ENCODE measurements at regions not wholly inside any gene's neighbourhood (a gene's known extent, or its start where the extent isn't known, plus 50 kb on each side); places are given as distances from the start of the nearest gene placed in this dataset.
A peak's percentile ranks its signal among the peaks of the same experiment; 100 is the strongest.

DNA sequence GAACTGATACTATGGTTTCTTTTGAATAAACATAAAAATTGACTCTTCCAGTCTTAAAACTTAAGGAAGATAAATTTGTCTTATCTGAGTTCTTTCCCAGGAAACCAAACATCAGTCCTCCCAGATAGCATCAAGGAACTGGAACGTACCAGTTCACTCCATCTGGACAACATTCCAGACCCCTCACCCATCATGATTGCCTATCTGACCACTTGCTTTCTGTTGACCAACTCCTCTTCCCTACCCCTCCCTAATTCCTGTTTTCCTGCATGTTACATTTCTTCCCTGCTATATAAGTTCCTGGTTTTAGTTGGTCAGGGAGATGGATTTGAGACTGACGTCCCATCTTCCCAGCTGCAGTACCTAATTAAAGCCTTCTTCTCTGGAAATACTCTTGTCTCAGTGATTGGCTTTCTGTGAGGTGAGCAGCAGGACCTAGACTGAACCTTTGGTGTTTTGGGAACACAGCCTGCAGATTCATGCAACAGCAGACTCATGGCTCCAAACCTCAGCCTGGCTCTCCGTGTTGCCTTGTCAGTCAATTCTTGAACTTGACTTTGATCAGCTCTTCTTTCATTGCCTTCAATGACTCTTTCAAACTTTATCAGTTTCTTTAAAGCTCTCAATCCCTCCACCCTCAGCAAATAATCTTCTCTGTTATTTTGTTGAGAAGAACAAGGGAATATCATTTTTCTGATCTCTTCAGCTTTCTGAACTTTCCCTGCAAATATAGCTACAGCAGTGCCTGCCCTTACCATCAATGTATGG lies 123.6 kb downstream of the RPL22L1 start:
- Mint-ChIP-seq H3K27me3 (ENCODE audit: insufficient read depth) (no peaks in the 10 kb centered on the region), H3K4me1 (ENCODE audit: low read depth) (peaks cover 97% of the 10 kb centered on the region), H3K4me3 (no peak overlapping the region), H3K27ac (peak overlapping the region; percentile 76), H3K36me3 (ENCODE audit: low read depth) (peaks cover 18% of the 10 kb centered on the region), H3K9me3 (no peaks in the 10 kb centered on the region)
- no peak for DNase-seq
- TF ChIP-seq, protein P1, sequence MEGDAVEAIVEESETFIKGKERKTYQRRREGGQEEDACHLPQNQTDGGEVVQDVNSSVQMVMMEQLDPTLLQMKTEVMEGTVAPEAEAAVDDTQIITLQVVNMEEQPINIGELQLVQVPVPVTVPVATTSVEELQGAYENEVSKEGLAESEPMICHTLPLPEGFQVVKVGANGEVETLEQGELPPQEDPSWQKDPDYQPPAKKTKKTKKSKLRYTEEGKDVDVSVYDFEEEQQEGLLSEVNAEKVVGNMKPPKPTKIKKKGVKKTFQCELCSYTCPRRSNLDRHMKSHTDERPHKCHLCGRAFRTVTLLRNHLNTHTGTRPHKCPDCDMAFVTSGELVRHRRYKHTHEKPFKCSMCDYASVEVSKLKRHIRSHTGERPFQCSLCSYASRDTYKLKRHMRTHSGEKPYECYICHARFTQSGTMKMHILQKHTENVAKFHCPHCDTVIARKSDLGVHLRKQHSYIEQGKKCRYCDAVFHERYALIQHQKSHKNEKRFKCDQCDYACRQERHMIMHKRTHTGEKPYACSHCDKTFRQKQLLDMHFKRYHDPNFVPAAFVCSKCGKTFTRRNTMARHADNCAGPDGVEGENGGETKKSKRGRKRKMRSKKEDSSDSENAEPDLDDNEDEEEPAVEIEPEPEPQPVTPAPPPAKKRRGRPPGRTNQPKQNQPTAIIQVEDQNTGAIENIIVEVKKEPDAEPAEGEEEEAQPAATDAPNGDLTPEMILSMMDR (IDR thresholded peaks at IDR 0.05): no peak

DNA sequence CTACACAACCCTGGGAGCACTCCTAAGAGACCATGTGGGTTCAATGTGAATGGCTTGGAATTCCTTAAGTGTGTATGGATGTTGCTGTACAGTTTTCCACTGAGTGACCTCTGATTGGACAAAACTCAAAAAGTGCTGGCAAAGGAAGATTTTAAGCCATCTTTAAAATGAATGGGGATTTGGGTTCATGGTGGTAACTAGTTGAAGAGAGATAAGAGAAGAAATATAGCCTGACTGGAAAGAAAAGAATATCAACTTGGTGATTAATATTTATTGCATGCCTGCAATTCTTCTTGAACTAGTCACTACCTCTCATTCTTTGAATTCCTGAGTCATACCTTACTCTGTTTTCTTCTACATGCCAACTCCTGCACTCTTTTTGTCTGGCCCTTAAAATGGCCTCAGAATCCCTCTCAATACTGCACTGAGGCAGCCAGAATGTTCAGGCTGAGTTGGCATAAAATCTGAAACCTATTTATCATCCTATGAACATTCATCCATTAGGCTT lies 124.7 kb downstream of the RPL22L1 start:
- peak overlapping the region; percentile 76 for H3K27ac Mint-ChIP-seq
- no peaks in the 10 kb centered on the region for H3K9me3 Mint-ChIP-seq
- no peak overlapping the region for H3K4me3 Mint-ChIP-seq
- peak; percentile 61 for DNase-seq
- H3K27me3 Mint-ChIP-seq (ENCODE audit: insufficient read depth): no peaks in the 10 kb centered on the region
- H3K4me1 Mint-ChIP-seq (ENCODE audit: low read depth): peaks cover 97% of the 10 kb centered on the region
- H3K36me3 Mint-ChIP-seq (ENCODE audit: low read depth): peaks cover 18% of the 10 kb centered on the region
- TF ChIP-seq, protein P1 (IDR thresholded peaks at IDR 0.05): no peak

DNA sequence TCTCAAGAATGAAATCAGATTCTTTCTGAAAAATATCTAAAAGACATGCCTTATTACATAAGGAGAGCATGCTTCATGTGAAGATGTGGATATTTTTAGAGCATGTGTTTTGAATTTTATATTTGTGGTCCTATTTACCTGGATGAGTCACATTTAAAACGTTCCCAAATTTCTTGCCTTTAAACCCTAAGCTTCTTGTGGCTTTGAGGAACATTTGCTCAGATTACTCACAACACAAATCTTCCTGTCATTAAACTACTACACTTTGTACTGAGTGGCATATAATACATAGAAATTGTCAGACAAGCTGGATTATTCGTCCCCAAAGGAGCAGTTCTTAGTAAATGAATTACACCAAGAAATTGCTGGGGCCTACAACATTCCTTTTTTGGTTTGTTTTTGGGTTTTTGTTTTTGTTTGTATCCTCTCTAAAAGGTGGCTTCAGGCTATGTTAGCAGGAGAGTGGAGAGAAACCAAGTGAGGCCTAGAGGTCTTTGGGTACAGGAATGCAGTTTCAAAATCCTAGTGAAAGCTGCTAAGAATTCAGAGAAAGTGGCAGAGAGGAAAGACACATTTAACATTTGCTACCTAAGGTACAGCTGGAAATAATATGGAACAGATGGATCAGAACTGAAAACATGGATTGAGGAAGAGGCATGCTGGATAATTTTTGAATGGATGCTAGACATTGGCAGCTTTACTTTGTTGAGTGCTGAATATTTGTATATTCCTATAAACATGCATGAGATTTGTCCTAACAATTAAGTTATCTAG lies 128.1 kb downstream of the RPL22L1 start:
- Mint-ChIP-seq H3K27ac (peak overlapping the region; percentile 96), H3K4me1 (ENCODE audit: low read depth) (peaks cover 91% of the 10 kb centered on the region), H3K4me3 (peak overlapping the region; percentile 82), H3K36me3 (ENCODE audit: low read depth) (0 out of 2 replicates have a peak, but pooled peaks cover 2% of the 10 kb centered on the region), H3K9me3 (no peaks in the 10 kb centered on the region; the same call in 1 of the 2 replicates), H3K27me3 (ENCODE audit: insufficient read depth) (no peaks in the 10 kb centered on the region)
- TF ChIP-seq, protein P1 (IDR thresholded peaks at IDR 0.05): no peak
- DNase-seq: no peak

DNA sequence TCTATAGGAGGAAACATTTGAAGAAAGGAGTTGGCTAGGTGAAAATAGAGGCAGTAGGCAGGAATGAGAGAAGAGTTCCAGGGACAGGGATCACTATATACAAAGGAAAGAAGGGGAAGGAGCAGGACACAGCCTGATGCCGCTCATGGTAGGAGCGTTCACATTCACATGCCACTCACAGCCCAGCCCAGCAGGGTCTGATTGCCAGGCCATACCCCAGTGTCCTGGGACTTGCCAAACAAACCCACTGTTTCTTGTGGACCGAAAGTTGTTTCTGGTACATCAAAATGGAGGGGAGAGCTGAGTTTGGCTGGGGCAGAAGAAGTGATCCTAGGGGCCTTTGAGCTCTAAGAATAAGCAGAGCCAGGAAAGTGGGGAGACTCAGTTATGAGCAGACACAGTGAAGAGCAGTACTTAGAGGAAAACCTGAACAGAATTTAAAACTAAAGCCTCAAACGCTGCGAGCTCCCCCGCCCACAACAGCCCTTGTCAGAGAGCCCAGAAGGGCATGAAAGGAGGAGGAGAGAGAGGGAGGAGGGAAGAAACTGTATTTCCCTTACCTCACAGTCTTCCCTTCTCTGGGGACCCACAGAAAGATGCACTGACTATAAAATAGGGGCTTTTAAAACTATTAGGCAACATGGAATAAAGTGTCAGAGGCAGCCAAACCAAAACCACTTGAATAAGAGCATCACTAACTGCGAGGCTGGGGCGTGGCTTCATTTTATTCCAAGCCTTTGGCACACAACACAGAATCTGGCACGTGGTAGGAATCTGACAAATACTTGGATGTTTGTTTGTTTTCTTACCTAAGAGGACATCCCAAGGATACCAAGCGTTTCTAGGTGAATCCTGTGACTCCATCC lies 129.0 kb downstream of the RPL22L1 start:
- peaks cover 89% of the 10 kb centered on the region for H3K4me1 Mint-ChIP-seq (ENCODE audit: low read depth)
- H3K27me3 Mint-ChIP-seq (ENCODE audit: insufficient read depth): no peaks in the 10 kb centered on the region
- H3K36me3 Mint-ChIP-seq (ENCODE audit: low read depth): no peaks in the 10 kb centered on the region
- H3K9me3 Mint-ChIP-seq: no peaks in the 10 kb centered on the region; the same call in 1 of the 2 replicates
- peak; percentile 81 for DNase-seq
- TF ChIP-seq, protein P1 (IDR thresholded peaks at IDR 0.05): no peak
- peak overlapping the region; percentile 96 for H3K27ac Mint-ChIP-seq
- peak overlapping the region; percentile 82 for H3K4me3 Mint-ChIP-seq

DNA sequence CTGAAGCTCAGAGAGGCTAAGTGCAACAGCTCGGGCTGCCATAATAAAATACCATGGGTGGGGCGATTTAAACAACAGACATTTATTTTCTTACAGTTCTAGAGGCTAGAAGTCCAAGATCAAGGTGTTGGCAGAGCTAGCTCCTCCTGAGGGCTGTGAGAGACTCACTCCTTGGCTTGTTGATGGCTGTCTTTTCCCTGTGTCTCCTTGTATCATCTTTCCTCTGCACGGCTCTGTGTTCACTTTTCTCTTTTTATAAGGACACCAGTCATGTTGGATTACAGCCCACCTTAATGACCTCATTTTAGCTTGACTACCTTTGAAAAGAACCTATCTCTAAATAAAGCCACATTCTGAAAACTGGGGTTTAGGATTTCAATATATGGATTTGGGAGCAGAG lies 129.7 kb downstream of the RPL22L1 start:
- no peaks in the 10 kb centered on the region; the same call in 1 of the 2 replicates for H3K36me3 Mint-ChIP-seq (ENCODE audit: low read depth)
- H3K27me3 Mint-ChIP-seq (ENCODE audit: insufficient read depth): no peaks in the 10 kb centered on the region
- no peaks in the 10 kb centered on the region; the same call in 1 of the 2 replicates for H3K9me3 Mint-ChIP-seq
- peaks cover 89% of the 10 kb centered on the region for H3K4me1 Mint-ChIP-seq (ENCODE audit: low read depth)
- DNase-seq: no peak
- H3K27ac Mint-ChIP-seq: peak overlapping the region; percentile 96
- H3K4me3 Mint-ChIP-seq: peak overlapping the region; percentile 82
- TF ChIP-seq, protein P1 (IDR thresholded peaks at IDR 0.05): no peak

Measured in HFFc6 (cell line).